Panc1 (cell line): ENCODE measurements at regions not wholly inside any gene's neighbourhood (a gene's known extent, or its start where the extent isn't known, plus 50 kb on each side); places are given as distances from the start of the nearest gene placed in this dataset.

Experiments used
- ATAC-seq: fragments of 200-7000 bp; cut with Tn5 transposase; 2 replicates; pipeline ENCODE4 v1.9.1; 2020; ENCODE audit warnings: mild to moderate bottlenecking, moderate library complexity
- BruUV-seq: library from RNA; stranded (reverse); fragments of 400-500 nt; replicated peaks from 2 replicates; lab custom pipeline; 2021; lab: Mats Ljungman, UMichigan
- CTCF ChIA-PET: fragments of 300-600 bp; sonication (Branson Sonifier 250); formaldehyde crosslinking; loops from one replicate; lab custom pipeline; 2022; ENCODE audit warnings: antibody characterized with exemption; lab: Charles Lee
- POLR2A ChIA-PET: fragments of 300-600 bp; sonication (Branson Sonifier 250); formaldehyde crosslinking; loops from one replicate; lab custom pipeline; 2022; ENCODE audit warnings: antibody characterized with exemption; lab: Charles Lee
- DNase-seq: peaks from one replicate; pipeline ENCODE4 v3.0.0-alpha.2; 2010; ENCODE audit warnings: low read depth, low spot score
- H3K27ac ChIP-seq: 2 replicates; pipeline ENCODE4 v1.5.1; 2011; ENCODE audit warnings: mild to moderate bottlenecking, low read length, inconsistent platforms
- H3K27me3 ChIP-seq: fragments of 200-500 bp; sonication (Bioruptor generic); 2 replicates; pipeline ENCODE4 v1.6.0; 2014; ENCODE audit warnings: low read length, inconsistent platforms; ENCODE audit not compliant: control insufficient read depth, insufficient read depth
- H3K36me3 ChIP-seq: fragments of 200-500 bp; sonication (Bioruptor generic); 2 replicates; pipeline ENCODE4 v1.5.1; 2014; ENCODE audit warnings: inconsistent platforms, mild to moderate bottlenecking, low read length, moderate library complexity; ENCODE audit not compliant: control insufficient read depth, insufficient read depth
- H3K4me1 ChIP-seq: 2 replicates; pipeline ENCODE4 v1.5.1; 2011; ENCODE audit warnings: inconsistent platforms, mild to moderate bottlenecking, low read length, moderate library complexity; ENCODE audit not compliant: control insufficient read depth, insufficient read depth
- H3K4me3 ChIP-seq, 2 experiments: 2 replicates each; pipeline ENCODE4 v1.5.1; 2011 to 2012; ENCODE audit warnings: low read depth in 2 of 2, low read length in 2 of 2, mild to moderate bottlenecking in 2 of 2, inconsistent platforms in 1 of 2, moderate library complexity in 1 of 2
- H3K9me3 ChIP-seq: fragments of 200-500 bp; sonication (Bioruptor generic); 2 replicates; pipeline ENCODE4 v1.5.1; 2014; ENCODE audit warnings: low read depth, mild to moderate bottlenecking, inconsistent platforms, low read length, moderate library complexity; ENCODE audit not compliant: control insufficient read depth, insufficient read depth
- CTCF ChIP-seq: fragments of 450-650 bp; IDR thresholded peaks from 2 replicates; pipeline ENCODE4 v1.5.1; 2017; ENCODE audit warnings: mild to moderate bottlenecking
- POLR2AphosphoS5 ChIP-seq: IDR thresholded peaks from 2 replicates; pipeline ENCODE4 v1.6.1; 2012; ENCODE audit warnings: mild to moderate bottlenecking, low read depth, low read length, moderate library complexity
- SIN3A ChIP-seq: IDR thresholded peaks from 2 replicates; pipeline ENCODE4 v1.6.1; 2012; ENCODE audit warnings: low read depth, mild to moderate bottlenecking, low read length, moderate library complexity, borderline replicate concordance; ENCODE audit not compliant: insufficient read depth
- TCF7L2 ChIP-seq: IDR thresholded peaks from 2 replicates; pipeline ENCODE4 v1.6.1; 2011; ENCODE audit warnings: mild to moderate bottlenecking, low read depth, low read length, inconsistent platforms
- in situ Hi-C: cut with HindIII; loops from 2 replicates; pipeline ENCODE4 v1.10.0; 2016; ENCODE audit warnings: low sequenced_read_pairs, low pct_unique_long_range_greater_than_20kb
- intact Hi-C: fragments of 100-400 bp; cut with micrococcal nuclease; formaldehyde crosslinking; loops from one replicate; pipeline ENCODE4 v1.10.0; 2022; ENCODE audit not compliant: unreplicated experiment
- TF ChIP-seq, protein P1 (sequence below), 2 experiments: IDR thresholded peaks; 2 replicates each; pipeline ENCODE4 v1.6.1; 2011 to 2012; ENCODE audit warnings: low read depth in 2 of 2, control low read depth in 1 of 2, low read length in 1 of 2, mild to moderate bottlenecking in 1 of 2, moderate library complexity in 1 of 2; ENCODE audit not compliant: insufficient read depth in 1 of 2

DNA sequence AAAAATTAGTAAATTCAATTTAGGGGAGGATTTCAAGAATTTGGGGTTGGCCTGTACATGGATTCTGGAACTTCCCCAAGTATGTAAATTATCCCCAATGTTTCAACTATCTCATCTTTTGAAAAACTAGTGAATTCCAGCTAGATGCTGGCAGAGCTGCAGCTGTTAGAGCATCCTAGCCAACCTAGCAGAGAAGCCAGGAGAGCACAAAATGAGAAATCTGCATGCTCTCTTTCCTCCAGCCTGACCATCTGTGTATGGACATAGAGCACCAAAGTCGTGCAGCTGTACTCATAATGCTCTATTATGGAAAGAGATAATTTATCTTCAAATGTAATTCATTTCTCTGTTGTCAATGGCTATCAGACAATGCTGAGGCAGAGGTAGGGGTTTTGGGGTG, 1217.7 kb downstream of the PCDH19 start:
- POLR2A ChIA-PET, result no interaction called here
- no peak for TF ChIP-seq TCF7L2
- no peak for TF ChIP-seq SIN3A
- TF ChIP-seq CTCF, result no peak
- TF ChIP-seq, protein P1, sequence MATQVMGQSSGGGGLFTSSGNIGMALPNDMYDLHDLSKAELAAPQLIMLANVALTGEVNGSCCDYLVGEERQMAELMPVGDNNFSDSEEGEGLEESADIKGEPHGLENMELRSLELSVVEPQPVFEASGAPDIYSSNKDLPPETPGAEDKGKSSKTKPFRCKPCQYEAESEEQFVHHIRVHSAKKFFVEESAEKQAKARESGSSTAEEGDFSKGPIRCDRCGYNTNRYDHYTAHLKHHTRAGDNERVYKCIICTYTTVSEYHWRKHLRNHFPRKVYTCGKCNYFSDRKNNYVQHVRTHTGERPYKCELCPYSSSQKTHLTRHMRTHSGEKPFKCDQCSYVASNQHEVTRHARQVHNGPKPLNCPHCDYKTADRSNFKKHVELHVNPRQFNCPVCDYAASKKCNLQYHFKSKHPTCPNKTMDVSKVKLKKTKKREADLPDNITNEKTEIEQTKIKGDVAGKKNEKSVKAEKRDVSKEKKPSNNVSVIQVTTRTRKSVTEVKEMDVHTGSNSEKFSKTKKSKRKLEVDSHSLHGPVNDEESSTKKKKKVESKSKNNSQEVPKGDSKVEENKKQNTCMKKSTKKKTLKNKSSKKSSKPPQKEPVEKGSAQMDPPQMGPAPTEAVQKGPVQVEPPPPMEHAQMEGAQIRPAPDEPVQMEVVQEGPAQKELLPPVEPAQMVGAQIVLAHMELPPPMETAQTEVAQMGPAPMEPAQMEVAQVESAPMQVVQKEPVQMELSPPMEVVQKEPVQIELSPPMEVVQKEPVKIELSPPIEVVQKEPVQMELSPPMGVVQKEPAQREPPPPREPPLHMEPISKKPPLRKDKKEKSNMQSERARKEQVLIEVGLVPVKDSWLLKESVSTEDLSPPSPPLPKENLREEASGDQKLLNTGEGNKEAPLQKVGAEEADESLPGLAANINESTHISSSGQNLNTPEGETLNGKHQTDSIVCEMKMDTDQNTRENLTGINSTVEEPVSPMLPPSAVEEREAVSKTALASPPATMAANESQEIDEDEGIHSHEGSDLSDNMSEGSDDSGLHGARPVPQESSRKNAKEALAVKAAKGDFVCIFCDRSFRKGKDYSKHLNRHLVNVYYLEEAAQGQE (IDR thresholded peaks at IDR 0.05; ENCODE audit: insufficient read depth in 1 of 2, low read depth in 2 of 2, low read length in 1 of 2), result no peak
- no peak for TF ChIP-seq POLR2AphosphoS5
- H3K36me3 ChIP-seq, result no peaks in the 10 kb centered on the region
- H3K27ac ChIP-seq, result no peak overlapping the region
- no peaks in the 10 kb centered on the region for H3K27me3 ChIP-seq
- no peak overlapping the region for H3K4me3 ChIP-seq
- intact Hi-C loops, result no loop called here
- CTCF ChIA-PET, result no interaction called here
- in situ Hi-C loops, result no loop called here
- DNase-seq, result no peak
- no TSS peak for BruUV-seq
- H3K9me3 ChIP-seq, result no peaks in the 10 kb centered on the region
- H3K4me1 ChIP-seq, result no peaks in the 10 kb centered on the region
- ATAC-seq, result no peak

DNA sequence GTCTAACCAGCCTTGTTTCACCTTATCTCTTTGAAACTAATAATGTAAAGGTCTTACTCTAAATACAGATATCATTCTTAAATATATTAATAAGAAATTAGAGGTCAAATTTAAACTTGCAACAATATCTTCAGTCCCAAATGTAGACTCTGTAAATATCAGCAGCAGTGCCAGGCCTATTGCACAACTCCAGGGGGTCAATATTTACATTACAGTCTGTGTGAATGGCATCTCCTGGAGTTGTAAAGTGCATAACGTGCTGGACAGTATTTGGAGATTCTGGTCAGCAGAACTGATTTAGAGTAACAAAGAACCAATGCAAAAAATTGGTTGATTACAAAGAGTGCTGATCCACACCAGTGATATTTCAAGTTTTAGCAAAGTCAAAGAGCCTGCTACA, 1225.9 kb downstream of the PCDH19 start:
- POLR2A ChIA-PET, result no interaction called here
- no peak for DNase-seq
- CTCF ChIA-PET, result no interaction called here

More for the DNA sequence above, 1225.9 kb downstream of the PCDH19 start:
- no peak overlapping the region for H3K4me3 ChIP-seq
- no peak overlapping the region for H3K27ac ChIP-seq
- TF ChIP-seq SIN3A (no peak), CTCF (no peak), POLR2AphosphoS5 (no peak), TCF7L2 (no peak)
- TF ChIP-seq, protein P1 (IDR thresholded peaks at IDR 0.05; ENCODE audit: insufficient read depth in 1 of 2, low read depth in 2 of 2, low read length in 1 of 2), result no peak
- H3K9me3 ChIP-seq, result no peaks in the 10 kb centered on the region
- BruUV-seq, result no TSS peak
- H3K4me1 ChIP-seq, result no peaks in the 10 kb centered on the region
- in situ Hi-C loops (no loop called here), intact Hi-C loops (no loop called here)
- H3K36me3 ChIP-seq, result no peaks in the 10 kb centered on the region
- no peaks in the 10 kb centered on the region for H3K27me3 ChIP-seq
- no peak for ATAC-seq
